Testis (tissue), 2 donors: ENCODE measurements at regions not wholly inside any gene's neighbourhood (a gene's known extent, or its start where the extent isn't known, plus 50 kb on each side); places are given as distances from the start of the nearest gene placed in this dataset.

Source experiments
- DNase-seq: peaks from one replicate; pipeline ENCODE4 v3.0.0-alpha.2; 2019
- H3K27ac ChIP-seq, 2 donors: fragments of 200-600 bp; sonication (generic); one replicate each; pipeline ENCODE4 v1.5.1; 2019
- H3K27me3 ChIP-seq: fragments of 200-600 bp; sonication (generic); one replicate; pipeline ENCODE4 v1.5.1; 2019
- H3K36me3 ChIP-seq: fragments of 200-600 bp; sonication (generic); one replicate; pipeline ENCODE4 v1.5.1; 2017; ENCODE audit warnings: low read depth; ENCODE audit errors: missing control alignments
- H3K4me1 ChIP-seq: fragments of 200-600 bp; sonication (generic); one replicate; pipeline ENCODE4 v1.5.1; 2019
- H3K4me3 ChIP-seq, 2 donors: fragments of 200-600 bp; sonication (generic); one replicate each; pipeline ENCODE4 v1.5.1; 2017 to 2019
- H3K9me3 ChIP-seq: fragments of 200-600 bp; sonication (generic); one replicate; pipeline ENCODE4 v1.5.1; 2017
- CTCF ChIP-seq, 3 experiments: fragments of 450-650 bp in 2 of 3; fragments of 200-600 bp in 1 of 3; sonication (generic) in 1 of 3; IDR thresholded peaks; one replicate each; pipeline ENCODE4 v1.5.1; 2016 to 2019; ENCODE audit warnings: antibody characterized with exemption in 3 of 3, mild to moderate bottlenecking in 2 of 3, moderate library complexity in 1 of 3
- POLR2A ChIP-seq: fragments of 450-650 bp; IDR thresholded peaks from one replicate; pipeline ENCODE4 v1.6.1; 2017; ENCODE audit warnings: antibody characterized with exemption, mild to moderate bottlenecking, moderate library complexity
- WGBS, 2 donors: methylation state at CpG; one replicate each; pipeline ENCODE4 v1.1.5; 2018; 5-methylcytosine and 5-hydroxymethylcytosine counted together
- intact Hi-C: fragments of 100-400 bp; cut with DNase I; formaldehyde crosslinking; loops from one replicate; pipeline ENCODE4 v1.15.1; 2023; ENCODE audit warnings: low total_unique reads

GRCh38 chr16:35370617-35371016 is 1911.2 kb downstream of the TP53TG3F start:
- Histone ChIP-seq H3K27ac (no peak overlapping the region), H3K27me3 (no peaks in the 10 kb centered on the region), H3K4me3 (no peak overlapping the region), H3K4me1 (no peaks in the 10 kb centered on the region), H3K36me3 (no peaks in the 10 kb centered on the region), H3K9me3 (no peaks in the 10 kb centered on the region)
- intact Hi-C loops: no loop called here
- TF ChIP-seq POLR2A: no peak
- TF ChIP-seq CTCF (IDR thresholded peaks at IDR 0.05): no peak
- DNase-seq: no peak
- WGBS, 2 donors: 38 to 77% methylated on average over 1 of the region's 1 CpG

GRCh38 chr16:35377142-35377541 is 1917.7 kb downstream of the TP53TG3F start:
- intact Hi-C loops: no loop called here
- Histone ChIP-seq H3K4me3 (no peak overlapping the region), H3K27me3 (no peaks in the 10 kb centered on the region), H3K36me3 (no peaks in the 10 kb centered on the region), H3K27ac (no peak overlapping the region), H3K4me1 (no peaks in the 10 kb centered on the region), H3K9me3 (no peaks in the 10 kb centered on the region)
- 60 to 76% methylated on average over 2 of the region's 2 CpGs for WGBS, 2 donors
- no peak for DNase-seq
- TF ChIP-seq POLR2A (no peak), CTCF (IDR thresholded peaks at IDR 0.05) (no peak)

- WGBS, 2 donors: 67 to 72% methylated on average over 2 of the region's 2 CpGs
- Histone ChIP-seq H3K36me3 (no peaks in the 10 kb centered on the region), H3K27me3 (no peaks in the 10 kb centered on the region), H3K4me1 (no peaks in the 10 kb centered on the region), H3K9me3 (no peaks in the 10 kb centered on the region), H3K27ac (no peak overlapping the region), H3K4me3 (no peak overlapping the region)
- TF ChIP-seq POLR2A: no peak
- TF ChIP-seq CTCF (IDR thresholded peaks at IDR 0.05): no peak
- no peak for DNase-seq
- intact Hi-C loops: no loop called here
These were observed 1927.2 kb downstream of the TP53TG3F start for GRCh38 chr16:35386619-35387018.

- Histone ChIP-seq H3K4me3 (peak overlapping the region; percentile 27 to 29), H3K9me3 (no peaks in the 10 kb centered on the region), H3K36me3 (no peaks in the 10 kb centered on the region), H3K27me3 (no peaks in the 10 kb centered on the region), H3K4me1 (no peaks in the 10 kb centered on the region), H3K27ac (no peak overlapping the region)
- peak; percentile 85 for DNase-seq
- intact Hi-C loops: no loop called here
- peak; percentile 26 to 56 (median 52) for TF ChIP-seq CTCF (IDR thresholded peaks at IDR 0.05)
- TF ChIP-seq POLR2A: no peak
- whole genome bisulfite sequencing, 2 donors: 30 to 44% methylated on average over 9 to 10 of the region's 10 CpGs
These were observed 1931.9 kb downstream of the TP53TG3F start for GRCh38 chr16:35391328-35391727.

DNA sequence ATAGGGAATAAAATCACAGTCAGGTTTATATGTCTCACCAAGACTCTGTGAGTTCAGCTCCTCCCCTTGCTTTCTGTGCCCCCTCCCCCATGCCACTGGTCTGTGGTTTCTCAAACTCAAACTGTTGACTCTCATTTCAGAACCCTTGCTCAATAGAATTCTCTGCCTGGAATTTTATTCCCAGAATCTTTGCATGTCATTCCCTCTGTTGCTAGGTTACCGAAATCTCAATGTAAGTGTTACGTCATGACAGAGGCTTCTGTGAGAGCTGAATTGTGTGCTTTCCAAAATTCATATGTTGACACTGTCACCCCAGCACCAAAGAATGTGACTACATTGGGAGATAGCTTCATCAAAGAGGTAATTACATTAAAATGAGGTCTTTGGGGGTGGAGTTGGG is 1938.8 kb downstream of the TP53TG3F start:
- Histone ChIP-seq H3K4me3 (no peak overlapping the region), H3K36me3 (no peaks in the 10 kb centered on the region), H3K9me3 (no peaks in the 10 kb centered on the region), H3K4me1 (no peaks in the 10 kb centered on the region), H3K27ac (no peak overlapping the region), H3K27me3 (no peaks in the 10 kb centered on the region)
- TF ChIP-seq POLR2A: no peak
- TF ChIP-seq CTCF (IDR thresholded peaks at IDR 0.05): no peak
- intact Hi-C loops: no loop called here
- 81 to 87% methylated on average over 2 of the region's 2 CpGs for WGBS, 2 donors
- no peak for DNase-seq
